ENCODE measurements at regions not wholly inside any gene's neighbourhood (a gene's known extent, or its start where the extent isn't known, plus 50 kb on each side); places are given as distances from the start of the nearest gene placed in this dataset.

DNA sequence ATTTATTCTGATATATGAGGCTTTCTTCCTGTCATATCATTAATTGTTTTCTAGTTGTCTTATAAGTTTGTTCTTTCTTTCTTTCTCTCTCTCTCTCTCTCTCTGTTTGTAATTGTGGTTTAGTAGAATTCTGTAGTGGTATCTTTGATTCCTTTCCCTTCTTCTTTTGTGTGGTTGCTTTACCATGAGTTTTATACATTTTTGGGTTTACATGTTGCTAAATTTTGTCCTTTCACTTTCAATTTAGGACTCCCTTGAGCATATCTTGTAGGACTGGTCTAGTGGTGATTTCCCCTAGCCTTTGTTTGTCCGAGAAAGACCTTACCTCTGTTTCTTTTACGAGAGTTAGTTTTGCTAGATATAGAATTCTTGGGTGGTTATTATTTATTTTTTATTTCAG is 162.3 kb upstream of the CHRM3 start:
- H3K9me3 Mint-ChIP-seq (ENCODE audit: insufficient read depth) = peaks cover 14% of the 10 kb centered on the region

DNA sequence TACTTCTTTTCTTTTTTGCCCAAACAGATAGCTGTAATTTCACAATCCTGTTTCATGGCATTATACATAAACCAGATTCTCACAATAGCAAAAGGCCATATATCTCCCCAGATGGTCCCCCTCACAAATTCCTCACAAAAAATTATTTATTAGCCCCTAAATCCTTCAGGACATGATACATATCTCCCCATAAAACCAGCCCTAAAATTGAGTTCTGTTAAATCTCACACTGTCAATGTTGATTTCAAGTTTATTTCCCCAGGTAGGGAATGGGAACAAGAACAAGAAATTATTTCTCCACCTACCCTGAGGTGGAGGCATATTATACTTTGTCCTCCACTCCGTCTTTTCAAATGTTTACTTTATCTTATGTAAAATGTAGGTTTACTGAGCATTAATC is 163.4 kb upstream of the CHRM3 start:
- no peak overlapping the region for H3K4me2 ChIP-seq (replicated peaks; ENCODE audit: low read depth, low read length, poor library complexity, severe bottlenecking)
- no peak overlapping the region for H3K4me3 ChIP-seq (ENCODE audit: control extremely low read depth in 1 of 5, extremely low read depth in 1 of 5, insufficient read depth in 1 of 5, low read depth in 2 of 5, low read length in 4 of 5)
- H3K27ac ChIP-seq (ENCODE audit: low read length in 2 of 2) = no peak overlapping the region
- H3K9me3 ChIP-seq (ENCODE audit: control extremely low read depth in 1 of 3, control insufficient read depth in 2 of 3, insufficient read depth in 1 of 3, low read length in 2 of 3) = peaks cover 1 to 11% (median 6%) of the 10 kb centered on the region in 3 donors
- H3K79me2 ChIP-seq (ENCODE audit: control insufficient read depth, insufficient read depth, low read length) = no peaks in the 10 kb centered on the region
- no peak overlapping the region for H3K9ac ChIP-seq (ENCODE audit: low read length)
- DNase-seq = no peak
- no peak overlapping the region for H3K27ac Mint-ChIP-seq
- H3K27me3 Mint-ChIP-seq = no peaks in the 10 kb centered on the region
- TF ChIP-seq CTCF (IDR thresholded peaks at IDR 0.05) = no peak
- no peak for TF ChIP-seq EZH2 (IDR thresholded peaks at IDR 0.05; ENCODE audit: borderline replicate concordance, insufficient read depth, low read depth, low read length, poor library complexity, severe bottlenecking)
- no peaks in the 10 kb centered on the region for H3K4me1 Mint-ChIP-seq
- H4K20me1 ChIP-seq (ENCODE audit: control insufficient read depth, insufficient read depth, low read length, poor library complexity, severe bottlenecking) = no peaks in the 10 kb centered on the region
- no CpG with 5 or more reads among the region's 1 CpG for WGBS (ENCODE audit: insufficient coverage)
- intact Hi-C loops (cut with micrococcal nuclease) = no loop called here
- POLR2A ChIA-PET = no interaction called here
- H3K36me3 ChIP-seq (replicated peaks in 1 of 2; ENCODE audit: control extremely low read depth in 1 of 2, control insufficient read depth in 1 of 2, extremely low read depth in 1 of 2, insufficient read depth in 2 of 2, low read length in 1 of 2) = no peaks in the 10 kb centered on the region
- no peak overlapping the region for H3K4me3 Mint-ChIP-seq
- ATAC-seq (ENCODE audit: low read depth) = no peak
- CTCF ChIA-PET = no interaction called here
- H2AFZ ChIP-seq (ENCODE audit: insufficient read depth, low read depth, low read length, poor library complexity, severe bottlenecking) = no peak overlapping the region
- H3K4me1 ChIP-seq (ENCODE audit: control insufficient read depth in 2 of 2, insufficient read depth in 2 of 2, low read length in 2 of 2) = no peaks in the 10 kb centered on the region
- peaks cover 14% of the 10 kb centered on the region for H3K9me3 Mint-ChIP-seq (ENCODE audit: insufficient read depth)
- H3K27me3 ChIP-seq (replicated peaks in 1 of 4; ENCODE audit: control extremely low read depth in 1 of 4, control insufficient read depth in 3 of 4, insufficient read depth in 4 of 4, low read length in 3 of 4) = no peaks in the 10 kb centered on the region

More for the DNA sequence above, 162.3 kb upstream of the CHRM3 start:
- H3K4me1 Mint-ChIP-seq = no peaks in the 10 kb centered on the region
- no peaks in the 10 kb centered on the region for H3K27me3 ChIP-seq (replicated peaks in 1 of 4; ENCODE audit: control extremely low read depth in 1 of 4, control insufficient read depth in 3 of 4, insufficient read depth in 4 of 4, low read length in 3 of 4)
- DNase-seq (no peak), ATAC-seq (ENCODE audit: low read depth) (no peak)
- H3K27ac Mint-ChIP-seq = no peak overlapping the region
- 87% methylated on average over 2 of the region's 2 CpGs for whole genome bisulfite sequencing (ENCODE audit: insufficient coverage)
- H3K9ac ChIP-seq (ENCODE audit: low read length) = no peak overlapping the region
- no peak overlapping the region for H3K4me2 ChIP-seq (replicated peaks; ENCODE audit: low read depth, low read length, poor library complexity, severe bottlenecking)
- no peaks in the 10 kb centered on the region for H3K4me1 ChIP-seq (ENCODE audit: control insufficient read depth in 2 of 2, insufficient read depth in 2 of 2, low read length in 2 of 2)
- no peak overlapping the region for H2AFZ ChIP-seq (ENCODE audit: insufficient read depth, low read depth, low read length, poor library complexity, severe bottlenecking)
- POLR2A ChIA-PET = no interaction called here
- H3K4me3 Mint-ChIP-seq = no peak overlapping the region
- H3K79me2 ChIP-seq (ENCODE audit: control insufficient read depth, insufficient read depth, low read length) = no peaks in the 10 kb centered on the region
- intact Hi-C loops (cut with micrococcal nuclease) = no loop called here
- no peak overlapping the region for H3K4me3 ChIP-seq (ENCODE audit: control extremely low read depth in 1 of 5, extremely low read depth in 1 of 5, insufficient read depth in 1 of 5, low read depth in 2 of 5, low read length in 4 of 5)
- no peak overlapping the region for H3K27ac ChIP-seq (ENCODE audit: low read length in 2 of 2)
- no peaks in the 10 kb centered on the region for H4K20me1 ChIP-seq (ENCODE audit: control insufficient read depth, insufficient read depth, low read length, poor library complexity, severe bottlenecking)
- CTCF ChIA-PET = no interaction called here
- H3K36me3 ChIP-seq (replicated peaks in 1 of 2; ENCODE audit: control extremely low read depth in 1 of 2, control insufficient read depth in 1 of 2, extremely low read depth in 1 of 2, insufficient read depth in 2 of 2, low read length in 1 of 2) = no peaks in the 10 kb centered on the region
- H3K9me3 ChIP-seq (ENCODE audit: control extremely low read depth in 1 of 3, control insufficient read depth in 2 of 3, insufficient read depth in 1 of 3, low read length in 2 of 3) = peaks cover 1 to 11% (median 6%) of the 10 kb centered on the region in 3 donors
- no peaks in the 10 kb centered on the region for H3K27me3 Mint-ChIP-seq
- TF ChIP-seq EZH2 (IDR thresholded peaks at IDR 0.05; ENCODE audit: borderline replicate concordance, insufficient read depth, low read depth, low read length, poor library complexity, severe bottlenecking) (no peak), CTCF (IDR thresholded peaks at IDR 0.05) (no peak)

All from B cell (primary cell).